SK-N-SH (cell line): ENCODE measurements at regions not wholly inside any gene's neighbourhood (a gene's known extent, or its start where the extent isn't known, plus 50 kb on each side); places are given as distances from the start of the nearest gene placed in this dataset.

Source experiments
- CTCF ChIA-PET: fragments of 300-600, 350-600 bp; formaldehyde crosslinking; extraction: SDS; loops from one replicate; lab custom pipeline; 2021; lab: Yijun Ruan, JAX
- POLR2A ChIA-PET: fragments of 350-600 bp; sonication (Branson Sonifier 250); formaldehyde crosslinking; extraction: SDS; loops from one replicate; lab custom pipeline; 2020; ENCODE audit warnings: antibody characterized with exemption, inconsistent platforms; lab: Yijun Ruan, JAX
- DNase-seq: peaks from one replicate; pipeline ENCODE4 v3.0.0; 2012
- H2AFZ ChIP-seq: fragments of 200-600 bp; sonication (generic); 2 replicates; pipeline ENCODE4 v1.8.1; 2016; ENCODE audit warnings: antibody characterized with exemption, mild to moderate bottlenecking, low read depth
- H3F3A ChIP-seq: fragments of 200-600 bp; sonication (generic); replicated peaks from 2 replicates; pipeline ENCODE3; 2016; ENCODE audit warnings: antibody characterized with exemption, mild to moderate bottlenecking; ENCODE audit not compliant: insufficient read depth
- H3K27ac ChIP-seq, 2 experiments: fragments of 200-500 bp in 1 of 2; fragments of 200-600 bp in 1 of 2; sonication (Bioruptor generic) in 1 of 2; sonication (generic), shearing (Covaris generic) in 1 of 2; 2 replicates each; pipeline versions ENCODE4 v1.5.1 to v1.6.1; 2014 to 2016; ENCODE audit warnings: low read depth in 2 of 2, inconsistent platforms in 1 of 2, low read length in 1 of 2, mild to moderate bottlenecking in 1 of 2, mixed read lengths in 1 of 2
- H3K27me3 ChIP-seq: fragments of 200-600 bp; sonication (generic), shearing (Covaris generic); 2 replicates; pipeline ENCODE4 v1.6.1; 2016; ENCODE audit warnings: mixed run types; ENCODE audit not compliant: insufficient read depth
- H3K36me3 ChIP-seq, 2 experiments: fragments of 200-500 bp in 1 of 2; fragments of 200-600 bp in 1 of 2; sonication (Bioruptor generic) in 1 of 2; sonication (generic) in 1 of 2; replicated peaks in 1 of 2; 2 replicates each; pipeline versions ENCODE3 to v1.5.1; 2014 to 2016; ENCODE audit warnings: low read length in 1 of 2, mild to moderate bottlenecking in 1 of 2; ENCODE audit not compliant: insufficient read depth in 2 of 2, control insufficient read depth in 1 of 2
- H3K4me1 ChIP-seq, 2 experiments: fragments of 200-500 bp in 1 of 2; fragments of 200-600 bp in 1 of 2; sonication (Bioruptor generic) in 1 of 2; sonication (generic), shearing (Covaris generic) in 1 of 2; 2 replicates each; pipeline versions ENCODE4 v1.5.1 to v1.6.1; 2014 to 2016; ENCODE audit warnings: low read depth in 1 of 2, low read length in 1 of 2, mixed run types in 1 of 2; ENCODE audit not compliant: insufficient read depth in 2 of 2, control insufficient read depth in 1 of 2
- H3K4me2 ChIP-seq: fragments of 200-600 bp; sonication (generic), shearing (Covaris generic); 2 replicates; pipeline ENCODE4 v1.6.1; 2017; ENCODE audit warnings: mixed run types
- H3K4me3 ChIP-seq, 2 experiments: fragments of 200-500 bp in 1 of 2; fragments of 200-600 bp in 1 of 2; sonication (Bioruptor generic) in 1 of 2; sonication (generic), shearing (Covaris generic) in 1 of 2; 2 replicates each; pipeline versions ENCODE4 v1.5.1 to v1.8.1; 2014 to 2016; ENCODE audit warnings: low read depth in 2 of 2, inconsistent platforms in 1 of 2, low read length in 1 of 2, mild to moderate bottlenecking in 1 of 2, mixed read lengths in 1 of 2, moderate library complexity in 1 of 2
- H3K79me2 ChIP-seq: fragments of 200-600 bp; sonication (generic); 2 replicates; pipeline ENCODE4 v1.8.1; 2017; ENCODE audit warnings: mild to moderate bottlenecking; ENCODE audit not compliant: insufficient read depth
- H3K9ac ChIP-seq: fragments of 200-600 bp; sonication (generic); 2 replicates; pipeline ENCODE4 v1.6.1; 2017; ENCODE audit warnings: mixed run types
- H3K9me2 ChIP-seq: fragments of 200-600 bp; sonication (generic); 2 replicates; pipeline ENCODE4 v1.6.1; 2017; ENCODE audit warnings: mixed run types
- H3K9me3 ChIP-seq: fragments of 200-600 bp; sonication (generic); 2 replicates; pipeline ENCODE4 v1.6.1; 2017; ENCODE audit warnings: mixed run types, mild to moderate bottlenecking, moderate library complexity
- H4K20me1 ChIP-seq: fragments of 200-600 bp; sonication (generic); 2 replicates; pipeline ENCODE4 v1.6.1; 2017; ENCODE audit warnings: mild to moderate bottlenecking, mixed run types; ENCODE audit not compliant: insufficient read depth
- EP300 ChIP-seq, 2 experiments: IDR thresholded peaks; 2 replicates each; pipeline versions ENCODE4 v1.4.0 to v1.6.1; 2012; ENCODE audit warnings: borderline replicate concordance in 1 of 2, low read depth in 1 of 2, low read length in 1 of 2
- FOSL2 ChIP-seq: IDR thresholded peaks from 2 replicates; pipeline ENCODE4 v1.4.0; 2012; ENCODE audit warnings: low read depth, mild to moderate bottlenecking, moderate library complexity, borderline replicate concordance
- FOXJ3 ChIP-seq: sonication (generic); formaldehyde crosslinking; IDR thresholded peaks from 2 replicates; pipeline ENCODE4 v1.5.1; 2020; ENCODE audit warnings: mild to moderate bottlenecking, missing genetic modification reagents
- FOXM1 ChIP-seq: IDR thresholded peaks from 2 replicates; pipeline ENCODE4 v1.4.0; 2012; ENCODE audit warnings: low read depth, mild to moderate bottlenecking
- NFIC ChIP-seq: IDR thresholded peaks from 2 replicates; pipeline ENCODE4 v1.4.0; 2012; ENCODE audit warnings: borderline replicate concordance
- NRF1 ChIP-seq: IDR thresholded peaks from 2 replicates; pipeline ENCODE4 v1.6.1; 2012; ENCODE audit warnings: low read depth, mild to moderate bottlenecking, low read length
- POLR2AphosphoS5 ChIP-seq: IDR thresholded peaks from 2 replicates; pipeline ENCODE4 v1.6.1; 2012; ENCODE audit warnings: low read depth, low read length
- SMC3 ChIP-seq: IDR thresholded peaks from 2 replicates; pipeline ENCODE4 v1.6.1; 2012; ENCODE audit warnings: low read depth, low read length, improper control_type of control experiment
- WGBS: methylation state at CpG from one replicate; pipeline ENCODE4 v1.1.6; 2017; ENCODE audit warnings: low lambda C conversion rate; 5-methylcytosine and 5-hydroxymethylcytosine counted together
- TF ChIP-seq, protein P1 (sequence below): IDR thresholded peaks from 2 replicates; pipeline ENCODE4 v1.4.0; 2012; ENCODE audit warnings: low read depth
- TF ChIP-seq, protein P2 (sequence below): IDR thresholded peaks from 2 replicates; pipeline ENCODE4 v1.6.1; 2012; ENCODE audit warnings: mild to moderate bottlenecking, low read depth, low read length, moderate library complexity
- TF ChIP-seq, protein P3 (sequence below): fragments of 150-350 bp; IDR thresholded peaks from 2 replicates; pipeline ENCODE4 v1.6.1; 2016; ENCODE audit warnings: mild to moderate bottlenecking, low read depth, low read length
- TF ChIP-seq, protein P4 (sequence below): IDR thresholded peaks from 2 replicates; pipeline ENCODE4 v1.4.0; 2012; ENCODE audit warnings: low read depth, borderline replicate concordance
- TF ChIP-seq, protein P5 (sequence below): IDR thresholded peaks from 2 replicates; pipeline ENCODE4; 2012

DNA sequence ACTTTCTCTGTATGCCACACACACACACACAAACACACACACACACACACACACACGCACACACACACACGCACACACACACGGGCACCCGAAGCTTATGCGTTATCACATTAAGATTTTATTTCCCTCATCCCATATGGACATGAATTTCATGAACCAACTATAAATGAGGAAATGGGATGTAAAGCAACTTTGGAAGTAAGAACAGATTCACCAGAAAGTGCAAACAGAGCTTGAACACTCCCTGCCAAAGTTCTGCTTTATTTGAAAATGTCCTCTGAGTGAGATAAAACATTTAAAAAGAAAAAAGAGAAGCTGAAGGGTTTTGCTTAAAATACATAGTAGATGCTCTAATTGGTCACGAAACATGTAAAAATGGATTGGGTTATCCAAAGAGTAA, 90.4 kb upstream of the OTX2 start (continued):
- TF ChIP-seq, protein P1, sequence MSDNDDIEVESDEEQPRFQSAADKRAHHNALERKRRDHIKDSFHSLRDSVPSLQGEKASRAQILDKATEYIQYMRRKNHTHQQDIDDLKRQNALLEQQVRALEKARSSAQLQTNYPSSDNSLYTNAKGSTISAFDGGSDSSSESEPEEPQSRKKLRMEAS, result no peak
- TF ChIP-seq, protein P2, sequence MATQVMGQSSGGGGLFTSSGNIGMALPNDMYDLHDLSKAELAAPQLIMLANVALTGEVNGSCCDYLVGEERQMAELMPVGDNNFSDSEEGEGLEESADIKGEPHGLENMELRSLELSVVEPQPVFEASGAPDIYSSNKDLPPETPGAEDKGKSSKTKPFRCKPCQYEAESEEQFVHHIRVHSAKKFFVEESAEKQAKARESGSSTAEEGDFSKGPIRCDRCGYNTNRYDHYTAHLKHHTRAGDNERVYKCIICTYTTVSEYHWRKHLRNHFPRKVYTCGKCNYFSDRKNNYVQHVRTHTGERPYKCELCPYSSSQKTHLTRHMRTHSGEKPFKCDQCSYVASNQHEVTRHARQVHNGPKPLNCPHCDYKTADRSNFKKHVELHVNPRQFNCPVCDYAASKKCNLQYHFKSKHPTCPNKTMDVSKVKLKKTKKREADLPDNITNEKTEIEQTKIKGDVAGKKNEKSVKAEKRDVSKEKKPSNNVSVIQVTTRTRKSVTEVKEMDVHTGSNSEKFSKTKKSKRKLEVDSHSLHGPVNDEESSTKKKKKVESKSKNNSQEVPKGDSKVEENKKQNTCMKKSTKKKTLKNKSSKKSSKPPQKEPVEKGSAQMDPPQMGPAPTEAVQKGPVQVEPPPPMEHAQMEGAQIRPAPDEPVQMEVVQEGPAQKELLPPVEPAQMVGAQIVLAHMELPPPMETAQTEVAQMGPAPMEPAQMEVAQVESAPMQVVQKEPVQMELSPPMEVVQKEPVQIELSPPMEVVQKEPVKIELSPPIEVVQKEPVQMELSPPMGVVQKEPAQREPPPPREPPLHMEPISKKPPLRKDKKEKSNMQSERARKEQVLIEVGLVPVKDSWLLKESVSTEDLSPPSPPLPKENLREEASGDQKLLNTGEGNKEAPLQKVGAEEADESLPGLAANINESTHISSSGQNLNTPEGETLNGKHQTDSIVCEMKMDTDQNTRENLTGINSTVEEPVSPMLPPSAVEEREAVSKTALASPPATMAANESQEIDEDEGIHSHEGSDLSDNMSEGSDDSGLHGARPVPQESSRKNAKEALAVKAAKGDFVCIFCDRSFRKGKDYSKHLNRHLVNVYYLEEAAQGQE, result no peak
- TF ChIP-seq, protein P3, sequence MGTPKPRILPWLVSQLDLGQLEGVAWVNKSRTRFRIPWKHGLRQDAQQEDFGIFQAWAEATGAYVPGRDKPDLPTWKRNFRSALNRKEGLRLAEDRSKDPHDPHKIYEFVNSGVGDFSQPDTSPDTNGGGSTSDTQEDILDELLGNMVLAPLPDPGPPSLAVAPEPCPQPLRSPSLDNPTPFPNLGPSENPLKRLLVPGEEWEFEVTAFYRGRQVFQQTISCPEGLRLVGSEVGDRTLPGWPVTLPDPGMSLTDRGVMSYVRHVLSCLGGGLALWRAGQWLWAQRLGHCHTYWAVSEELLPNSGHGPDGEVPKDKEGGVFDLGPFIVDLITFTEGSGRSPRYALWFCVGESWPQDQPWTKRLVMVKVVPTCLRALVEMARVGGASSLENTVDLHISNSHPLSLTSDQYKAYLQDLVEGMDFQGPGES, result no peak
- TF ChIP-seq, all 33 proteins: peak for 0

DNA sequence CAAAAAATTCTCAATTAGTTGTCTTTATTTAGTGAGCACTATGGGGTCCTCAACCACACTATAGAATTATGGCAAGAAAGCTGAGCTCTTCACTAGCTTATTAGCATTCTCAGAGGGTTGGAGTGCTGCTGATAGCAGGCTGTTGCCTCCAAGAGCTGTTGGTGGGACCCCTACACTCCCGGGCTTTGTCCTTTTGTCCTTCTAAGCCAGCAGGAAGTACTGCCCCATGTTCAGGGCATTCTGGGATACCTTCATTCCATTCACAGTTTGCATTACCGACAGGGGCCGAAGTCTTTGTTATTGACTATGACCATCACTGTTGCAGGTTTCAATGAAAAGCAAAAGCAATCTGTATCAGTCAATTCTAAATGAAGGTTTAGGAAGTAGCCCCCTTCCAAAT, 89.5 kb upstream of the OTX2 start:
- POLR2A ChIA-PET, result no interaction called here

More for the DNA sequence above, 89.5 kb upstream of the OTX2 start:
- no peaks in the 10 kb centered on the region for H3F3A ChIP-seq
- no peak overlapping the region for H2AFZ ChIP-seq
- DNase-seq, result no peak
- H3K36me3 ChIP-seq, result no peaks in the 10 kb centered on the region
- no peak overlapping the region for H3K4me3 ChIP-seq
- no peaks in the 10 kb centered on the region for H4K20me1 ChIP-seq
- H3K27me3 ChIP-seq, result peaks cover 4% of the 10 kb centered on the region
- TF ChIP-seq FOSL2 (no peak), NFIC (no peak), FOXM1 (no peak), NRF1 (no peak), EP300 (IDR thresholded peaks at IDR 0.05; ENCODE audit: borderline replicate concordance in 1 of 2, low read depth in 1 of 2, low read length in 1 of 2) (no peak), SMC3 (no peak), POLR2AphosphoS5 (no peak), FOXJ3 (CRISPR knock-in tag) (no peak)
- TF ChIP-seq, protein P4, sequence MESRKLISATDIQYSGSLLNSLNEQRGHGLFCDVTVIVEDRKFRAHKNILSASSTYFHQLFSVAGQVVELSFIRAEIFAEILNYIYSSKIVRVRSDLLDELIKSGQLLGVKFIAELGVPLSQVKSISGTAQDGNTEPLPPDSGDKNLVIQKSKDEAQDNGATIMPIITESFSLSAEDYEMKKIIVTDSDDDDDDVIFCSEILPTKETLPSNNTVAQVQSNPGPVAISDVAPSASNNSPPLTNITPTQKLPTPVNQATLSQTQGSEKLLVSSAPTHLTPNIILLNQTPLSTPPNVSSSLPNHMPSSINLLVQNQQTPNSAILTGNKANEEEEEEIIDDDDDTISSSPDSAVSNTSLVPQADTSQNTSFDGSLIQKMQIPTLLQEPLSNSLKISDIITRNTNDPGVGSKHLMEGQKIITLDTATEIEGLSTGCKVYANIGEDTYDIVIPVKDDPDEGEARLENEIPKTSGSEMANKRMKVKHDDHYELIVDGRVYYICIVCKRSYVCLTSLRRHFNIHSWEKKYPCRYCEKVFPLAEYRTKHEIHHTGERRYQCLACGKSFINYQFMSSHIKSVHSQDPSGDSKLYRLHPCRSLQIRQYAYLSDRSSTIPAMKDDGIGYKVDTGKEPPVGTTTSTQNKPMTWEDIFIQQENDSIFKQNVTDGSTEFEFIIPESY, result no peak
- TF ChIP-seq, protein P5, sequence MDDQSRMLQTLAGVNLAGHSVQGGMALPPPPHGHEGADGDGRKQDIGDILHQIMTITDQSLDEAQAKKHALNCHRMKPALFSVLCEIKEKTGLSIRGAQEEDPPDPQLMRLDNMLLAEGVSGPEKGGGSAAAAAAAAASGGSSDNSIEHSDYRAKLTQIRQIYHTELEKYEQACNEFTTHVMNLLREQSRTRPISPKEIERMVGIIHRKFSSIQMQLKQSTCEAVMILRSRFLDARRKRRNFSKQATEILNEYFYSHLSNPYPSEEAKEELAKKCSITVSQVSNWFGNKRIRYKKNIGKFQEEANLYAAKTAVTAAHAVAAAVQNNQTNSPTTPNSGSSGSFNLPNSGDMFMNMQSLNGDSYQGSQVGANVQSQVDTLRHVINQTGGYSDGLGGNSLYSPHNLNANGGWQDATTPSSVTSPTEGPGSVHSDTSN, result no peak
- H3K4me1 ChIP-seq, result no peaks in the 10 kb centered on the region; a peak in 1 of 4 replicates
- no peak overlapping the region for H3K27ac ChIP-seq
- H3K4me2 ChIP-seq, result no peak overlapping the region
- H3K9ac ChIP-seq, result no peak overlapping the region
- H3K9me3 ChIP-seq, result no peaks in the 10 kb centered on the region
- H3K79me2 ChIP-seq, result no peaks in the 10 kb centered on the region
- 9% methylated on average over 3 of the region's 3 CpGs for WGBS
- no peaks in the 10 kb centered on the region for H3K9me2 ChIP-seq
- CTCF ChIA-PET, result no interaction called here
